Liver (tissue), 8 donors: ENCODE measurements at regions not wholly inside any gene's neighbourhood (a gene's known extent, or its start where the extent isn't known, plus 50 kb on each side); places are given as distances from the start of the nearest gene placed in this dataset.

Experiments used
- DNase-seq: peaks from one replicate; pipeline ENCODE4 v3.0.0-alpha.2; 2017; ENCODE audit warnings: low spot score
- H3K27ac ChIP-seq, 2 donors: one replicate each; pipeline ENCODE4 v1.7.0; 2013; ENCODE audit warnings: inconsistent platforms in 2 of 2, low read length in 2 of 2, control low read depth in 1 of 2, low read depth in 1 of 2, mild to moderate bottlenecking in 1 of 2
- H3K27me3 ChIP-seq, 4 donors: one replicate each; pipeline versions ENCODE4 v1.6.1 to v1.7.0; 2013; ENCODE audit warnings: low read length in 3 of 4, inconsistent platforms in 1 of 4, mild to moderate bottlenecking in 1 of 4, moderate library complexity in 1 of 4; ENCODE audit not compliant: control insufficient read depth in 4 of 4, insufficient read depth in 4 of 4
- H3K36me3 ChIP-seq, 4 donors: one replicate each; pipeline versions ENCODE4 v1.6.1 to v1.7.0; 2013; ENCODE audit warnings: low read length in 3 of 4, mild to moderate bottlenecking in 3 of 4, low read depth in 1 of 4, moderate library complexity in 1 of 4; ENCODE audit not compliant: control insufficient read depth in 4 of 4, insufficient read depth in 3 of 4
- H3K4me1 ChIP-seq, 4 donors: one replicate each; pipeline versions ENCODE4 v1.6.1 to v1.7.0; 2013; ENCODE audit warnings: low read length in 3 of 4, mild to moderate bottlenecking in 3 of 4, moderate library complexity in 1 of 4; ENCODE audit not compliant: control insufficient read depth in 4 of 4, insufficient read depth in 4 of 4
- H3K4me3 ChIP-seq, 3 donors: one replicate each; pipeline versions ENCODE4 v1.6.1 to v1.7.0; 2013; ENCODE audit warnings: low read length in 3 of 3, control low read depth in 1 of 3, low read depth in 1 of 3, mild to moderate bottlenecking in 1 of 3
- H3K9ac ChIP-seq, 2 donors: one replicate each; pipeline ENCODE4 v1.7.0; 2013; ENCODE audit warnings: low read length in 2 of 2, mild to moderate bottlenecking in 2 of 2, moderate library complexity in 2 of 2, control low read depth in 1 of 2, low read depth in 1 of 2
- H3K9me3 ChIP-seq, 4 donors: one replicate each; pipeline versions ENCODE4 v1.6.1 to v1.7.0; 2013; ENCODE audit warnings: low read length in 3 of 4; ENCODE audit not compliant: control insufficient read depth in 4 of 4
- CTCF ChIP-seq: fragments of 150-350 bp; IDR thresholded peaks from 2 replicates; pipeline ENCODE4 v1.5.1; 2017; ENCODE audit warnings: improper control_type of control experiment, low read depth, low read length; ENCODE audit not compliant: missing input control
- EGR1 ChIP-seq, 2 donors: IDR thresholded peaks; 2 replicates each; pipeline ENCODE4 v1.6.1; 2016 to 2018; ENCODE audit warnings: antibody characterized with exemption in 2 of 2, low read depth in 2 of 2
- FOXA2 ChIP-seq: IDR thresholded peaks from 2 replicates; pipeline ENCODE4 v1.6.1; 2016; ENCODE audit warnings: antibody characterized with exemption
- GABPA ChIP-seq, 2 donors: IDR thresholded peaks in 1 of 2; conservative IDR thresholded peaks in 1 of 2; 2 replicates each; pipeline ENCODE4 v1.6.1; 2016; ENCODE audit warnings: antibody characterized with exemption in 2 of 2, mild to moderate bottlenecking in 1 of 2, moderate library complexity in 1 of 2
- HNF4A ChIP-seq, 2 donors: conservative IDR thresholded peaks; 2 replicates each; pipeline ENCODE4 v1.6.1; 2016; ENCODE audit warnings: antibody characterized with exemption in 2 of 2, mild to moderate bottlenecking in 2 of 2
- HNF4G ChIP-seq: IDR thresholded peaks from 2 replicates; pipeline ENCODE4 v1.6.1; 2016; ENCODE audit warnings: antibody characterized with exemption
- JUND ChIP-seq, 2 donors: IDR thresholded peaks; 2 replicates each; pipeline ENCODE4 v1.6.1; 2016; ENCODE audit warnings: antibody characterized with exemption in 2 of 2
- RAD21 ChIP-seq, 2 donors: IDR thresholded peaks; 2 replicates each; pipeline ENCODE4 v1.6.1; 2016; ENCODE audit warnings: antibody characterized with exemption in 2 of 2, mild to moderate bottlenecking in 2 of 2
- SP1 ChIP-seq: IDR thresholded peaks from 2 replicates; pipeline ENCODE4 v1.6.1; 2018; ENCODE audit warnings: antibody characterized with exemption, mild to moderate bottlenecking
- TAF1 ChIP-seq: conservative IDR thresholded peaks from 2 replicates; pipeline ENCODE4 v1.6.1; 2016; ENCODE audit warnings: antibody characterized with exemption, mild to moderate bottlenecking
- YY1 ChIP-seq: IDR thresholded peaks from 2 replicates; pipeline ENCODE4 v1.6.1; 2016; ENCODE audit warnings: antibody characterized with exemption, mild to moderate bottlenecking
- WGBS: extraction: QIAGEN DNeasy Blood & Tissue Kit; methylation state at CpG from one replicate; pipeline ENCODE4 v1.1.7; 2013; 5-methylcytosine and 5-hydroxymethylcytosine counted together
- TF ChIP-seq, protein P1 (sequence below): IDR thresholded peaks from 2 replicates; pipeline ENCODE4 v1.6.1; 2016; ENCODE audit warnings: antibody characterized with exemption, mild to moderate bottlenecking
- TF ChIP-seq, protein P2 (sequence below): IDR thresholded peaks from 2 replicates; pipeline ENCODE4 v1.6.1; 2016; ENCODE audit warnings: antibody characterized with exemption
- TF ChIP-seq, protein P3 (sequence below): IDR thresholded peaks from 2 replicates; pipeline ENCODE4 v1.6.1; 2016; ENCODE audit warnings: antibody characterized with exemption
- donor health status: healthy.
- donor health status: healthy.
- donor health status: healthy.
- donor health status: healthy.
- donor health status: healthy.

- Histone ChIP-seq H3K4me1 (no peaks in the 10 kb centered on the region), H3K27me3 (no peaks in the 10 kb centered on the region), H3K9ac (no peak overlapping the region), H3K36me3 (no peaks in the 10 kb centered on the region), H3K27ac (no peak overlapping the region), H3K4me3 (no peak overlapping the region), H3K9me3 (no peaks in the 10 kb centered on the region)
- TF ChIP-seq, protein P1, sequence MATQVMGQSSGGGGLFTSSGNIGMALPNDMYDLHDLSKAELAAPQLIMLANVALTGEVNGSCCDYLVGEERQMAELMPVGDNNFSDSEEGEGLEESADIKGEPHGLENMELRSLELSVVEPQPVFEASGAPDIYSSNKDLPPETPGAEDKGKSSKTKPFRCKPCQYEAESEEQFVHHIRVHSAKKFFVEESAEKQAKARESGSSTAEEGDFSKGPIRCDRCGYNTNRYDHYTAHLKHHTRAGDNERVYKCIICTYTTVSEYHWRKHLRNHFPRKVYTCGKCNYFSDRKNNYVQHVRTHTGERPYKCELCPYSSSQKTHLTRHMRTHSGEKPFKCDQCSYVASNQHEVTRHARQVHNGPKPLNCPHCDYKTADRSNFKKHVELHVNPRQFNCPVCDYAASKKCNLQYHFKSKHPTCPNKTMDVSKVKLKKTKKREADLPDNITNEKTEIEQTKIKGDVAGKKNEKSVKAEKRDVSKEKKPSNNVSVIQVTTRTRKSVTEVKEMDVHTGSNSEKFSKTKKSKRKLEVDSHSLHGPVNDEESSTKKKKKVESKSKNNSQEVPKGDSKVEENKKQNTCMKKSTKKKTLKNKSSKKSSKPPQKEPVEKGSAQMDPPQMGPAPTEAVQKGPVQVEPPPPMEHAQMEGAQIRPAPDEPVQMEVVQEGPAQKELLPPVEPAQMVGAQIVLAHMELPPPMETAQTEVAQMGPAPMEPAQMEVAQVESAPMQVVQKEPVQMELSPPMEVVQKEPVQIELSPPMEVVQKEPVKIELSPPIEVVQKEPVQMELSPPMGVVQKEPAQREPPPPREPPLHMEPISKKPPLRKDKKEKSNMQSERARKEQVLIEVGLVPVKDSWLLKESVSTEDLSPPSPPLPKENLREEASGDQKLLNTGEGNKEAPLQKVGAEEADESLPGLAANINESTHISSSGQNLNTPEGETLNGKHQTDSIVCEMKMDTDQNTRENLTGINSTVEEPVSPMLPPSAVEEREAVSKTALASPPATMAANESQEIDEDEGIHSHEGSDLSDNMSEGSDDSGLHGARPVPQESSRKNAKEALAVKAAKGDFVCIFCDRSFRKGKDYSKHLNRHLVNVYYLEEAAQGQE, result no peak
- no peak for TF ChIP-seq HNF4G
- no peak for TF ChIP-seq RAD21 (IDR thresholded peaks at IDR 0.05)
- no peak for TF ChIP-seq YY1
- no peak for TF ChIP-seq SP1
- TF ChIP-seq, protein P2, sequence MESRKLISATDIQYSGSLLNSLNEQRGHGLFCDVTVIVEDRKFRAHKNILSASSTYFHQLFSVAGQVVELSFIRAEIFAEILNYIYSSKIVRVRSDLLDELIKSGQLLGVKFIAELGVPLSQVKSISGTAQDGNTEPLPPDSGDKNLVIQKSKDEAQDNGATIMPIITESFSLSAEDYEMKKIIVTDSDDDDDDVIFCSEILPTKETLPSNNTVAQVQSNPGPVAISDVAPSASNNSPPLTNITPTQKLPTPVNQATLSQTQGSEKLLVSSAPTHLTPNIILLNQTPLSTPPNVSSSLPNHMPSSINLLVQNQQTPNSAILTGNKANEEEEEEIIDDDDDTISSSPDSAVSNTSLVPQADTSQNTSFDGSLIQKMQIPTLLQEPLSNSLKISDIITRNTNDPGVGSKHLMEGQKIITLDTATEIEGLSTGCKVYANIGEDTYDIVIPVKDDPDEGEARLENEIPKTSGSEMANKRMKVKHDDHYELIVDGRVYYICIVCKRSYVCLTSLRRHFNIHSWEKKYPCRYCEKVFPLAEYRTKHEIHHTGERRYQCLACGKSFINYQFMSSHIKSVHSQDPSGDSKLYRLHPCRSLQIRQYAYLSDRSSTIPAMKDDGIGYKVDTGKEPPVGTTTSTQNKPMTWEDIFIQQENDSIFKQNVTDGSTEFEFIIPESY, result no peak
- WGBS, result 67% methylated on average over 3 of the region's 3 CpGs
- no peak for DNase-seq
Observed at GRCh38 chr1:195709821-195710220, 898.4 kb downstream of the KCNT2 start.

DNA sequence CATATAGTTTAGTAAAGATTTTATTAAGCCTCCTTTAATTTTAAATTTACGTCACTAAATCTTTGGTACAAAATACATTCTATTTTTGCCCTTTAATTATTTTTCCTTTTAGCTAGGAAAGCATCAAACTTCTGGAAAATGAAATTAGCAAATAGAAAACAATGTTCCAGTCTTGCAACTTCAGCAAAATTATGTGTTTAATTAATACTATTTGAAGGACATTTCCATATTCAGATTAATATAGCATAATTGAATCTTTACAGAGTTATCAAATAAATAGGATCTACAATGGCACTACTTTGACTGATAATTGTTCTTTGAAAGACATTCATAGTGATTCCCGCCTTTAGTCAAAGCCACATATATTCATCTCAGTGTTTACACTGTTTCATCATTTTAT, 904.2 kb downstream of the KCNT2 start:
- no peaks in the 10 kb centered on the region for H3K36me3 ChIP-seq
- no peaks in the 10 kb centered on the region for H3K27me3 ChIP-seq
- H3K9ac ChIP-seq, result no peak overlapping the region
- TF ChIP-seq FOXA2 (no peak), JUND (IDR thresholded peaks at IDR 0.05) (no peak), GABPA (IDR thresholded peaks at IDR 0.05 in 1 of 2, conservative IDR thresholded peaks at IDR 0.05 in 1 of 2) (no peak), EGR1 (IDR thresholded peaks at IDR 0.05; ENCODE audit: low read depth in 2 of 2) (no peak), TAF1 (no peak), HNF4G (no peak), CTCF (no peak), SP1 (no peak), YY1 (no peak), HNF4A (conservative IDR thresholded peaks at IDR 0.05) (no peak)
- TF ChIP-seq, protein P2, result no peak
- TF ChIP-seq, protein P1, result no peak
- TF ChIP-seq, protein P3, sequence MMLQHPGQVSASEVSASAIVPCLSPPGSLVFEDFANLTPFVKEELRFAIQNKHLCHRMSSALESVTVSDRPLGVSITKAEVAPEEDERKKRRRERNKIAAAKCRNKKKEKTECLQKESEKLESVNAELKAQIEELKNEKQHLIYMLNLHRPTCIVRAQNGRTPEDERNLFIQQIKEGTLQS, result no peak
- DNase-seq, result no peak
- no peaks in the 10 kb centered on the region for H3K9me3 ChIP-seq
- H3K4me1 ChIP-seq, result no peaks in the 10 kb centered on the region
- H3K4me3 ChIP-seq, result no peak overlapping the region
- WGBS, result 81% methylated on average over 2 of the region's 2 CpGs
- H3K27ac ChIP-seq, result no peak overlapping the region
